SK-N-SH (cell line): ENCODE measurements at regions not wholly inside any gene's neighbourhood (a gene's known extent, or its start where the extent isn't known, plus 50 kb on each side); places are given as distances from the start of the nearest gene placed in this dataset.

Experiments used
- CTCF ChIA-PET: fragments of 300-600, 350-600 bp; formaldehyde crosslinking; extraction: SDS; loops from one replicate; lab custom pipeline; 2021; lab: Yijun Ruan, JAX
- POLR2A ChIA-PET: fragments of 350-600 bp; sonication (Branson Sonifier 250); formaldehyde crosslinking; extraction: SDS; loops from one replicate; lab custom pipeline; 2020; ENCODE audit warnings: antibody characterized with exemption, inconsistent platforms; lab: Yijun Ruan, JAX
- DNase-seq: peaks from one replicate; pipeline ENCODE4 v3.0.0; 2012
- H2AFZ ChIP-seq: fragments of 200-600 bp; sonication (generic); 2 replicates; pipeline ENCODE4 v1.8.1; 2016; ENCODE audit warnings: antibody characterized with exemption, mild to moderate bottlenecking, low read depth
- H3F3A ChIP-seq: fragments of 200-600 bp; sonication (generic); replicated peaks from 2 replicates; pipeline ENCODE3; 2016; ENCODE audit warnings: antibody characterized with exemption, mild to moderate bottlenecking; ENCODE audit not compliant: insufficient read depth
- H3K27ac ChIP-seq, 2 experiments: fragments of 200-500 bp in 1 of 2; fragments of 200-600 bp in 1 of 2; sonication (Bioruptor generic) in 1 of 2; sonication (generic), shearing (Covaris generic) in 1 of 2; 2 replicates each; pipeline versions ENCODE4 v1.5.1 to v1.6.1; 2014 to 2016; ENCODE audit warnings: low read depth in 2 of 2, inconsistent platforms in 1 of 2, low read length in 1 of 2, mild to moderate bottlenecking in 1 of 2, mixed read lengths in 1 of 2
- H3K27me3 ChIP-seq: fragments of 200-600 bp; sonication (generic), shearing (Covaris generic); 2 replicates; pipeline ENCODE4 v1.6.1; 2016; ENCODE audit warnings: mixed run types; ENCODE audit not compliant: insufficient read depth
- H3K36me3 ChIP-seq, 2 experiments: fragments of 200-500 bp in 1 of 2; fragments of 200-600 bp in 1 of 2; sonication (Bioruptor generic) in 1 of 2; sonication (generic) in 1 of 2; replicated peaks in 1 of 2; 2 replicates each; pipeline versions ENCODE3 to v1.5.1; 2014 to 2016; ENCODE audit warnings: low read length in 1 of 2, mild to moderate bottlenecking in 1 of 2; ENCODE audit not compliant: insufficient read depth in 2 of 2, control insufficient read depth in 1 of 2
- H3K4me1 ChIP-seq, 2 experiments: fragments of 200-500 bp in 1 of 2; fragments of 200-600 bp in 1 of 2; sonication (Bioruptor generic) in 1 of 2; sonication (generic), shearing (Covaris generic) in 1 of 2; 2 replicates each; pipeline versions ENCODE4 v1.5.1 to v1.6.1; 2014 to 2016; ENCODE audit warnings: low read depth in 1 of 2, low read length in 1 of 2, mixed run types in 1 of 2; ENCODE audit not compliant: insufficient read depth in 2 of 2, control insufficient read depth in 1 of 2
- H3K4me2 ChIP-seq: fragments of 200-600 bp; sonication (generic), shearing (Covaris generic); 2 replicates; pipeline ENCODE4 v1.6.1; 2017; ENCODE audit warnings: mixed run types
- H3K4me3 ChIP-seq, 2 experiments: fragments of 200-500 bp in 1 of 2; fragments of 200-600 bp in 1 of 2; sonication (Bioruptor generic) in 1 of 2; sonication (generic), shearing (Covaris generic) in 1 of 2; 2 replicates each; pipeline versions ENCODE4 v1.5.1 to v1.8.1; 2014 to 2016; ENCODE audit warnings: low read depth in 2 of 2, inconsistent platforms in 1 of 2, low read length in 1 of 2, mild to moderate bottlenecking in 1 of 2, mixed read lengths in 1 of 2, moderate library complexity in 1 of 2
- H3K79me2 ChIP-seq: fragments of 200-600 bp; sonication (generic); 2 replicates; pipeline ENCODE4 v1.8.1; 2017; ENCODE audit warnings: mild to moderate bottlenecking; ENCODE audit not compliant: insufficient read depth
- H3K9ac ChIP-seq: fragments of 200-600 bp; sonication (generic); 2 replicates; pipeline ENCODE4 v1.6.1; 2017; ENCODE audit warnings: mixed run types
- H3K9me2 ChIP-seq: fragments of 200-600 bp; sonication (generic); 2 replicates; pipeline ENCODE4 v1.6.1; 2017; ENCODE audit warnings: mixed run types
- H3K9me3 ChIP-seq: fragments of 200-600 bp; sonication (generic); 2 replicates; pipeline ENCODE4 v1.6.1; 2017; ENCODE audit warnings: mixed run types, mild to moderate bottlenecking, moderate library complexity
- H4K20me1 ChIP-seq: fragments of 200-600 bp; sonication (generic); 2 replicates; pipeline ENCODE4 v1.6.1; 2017; ENCODE audit warnings: mild to moderate bottlenecking, mixed run types; ENCODE audit not compliant: insufficient read depth
- EZH2phosphoT487 ChIP-seq: fragments of 200-600 bp; sonication (generic); IDR thresholded peaks from 2 replicates; pipeline ENCODE4 v1.6.1; 2017; ENCODE audit warnings: low read depth, mixed run types, mild to moderate bottlenecking, antibody characterized with exemption, moderate library complexity, borderline replicate concordance
- FOSL2 ChIP-seq: IDR thresholded peaks from 2 replicates; pipeline ENCODE4 v1.4.0; 2012; ENCODE audit warnings: low read depth, mild to moderate bottlenecking, moderate library complexity, borderline replicate concordance
- FOXJ3 ChIP-seq: sonication (generic); formaldehyde crosslinking; IDR thresholded peaks from 2 replicates; pipeline ENCODE4 v1.5.1; 2020; ENCODE audit warnings: mild to moderate bottlenecking, missing genetic modification reagents
- FOXM1 ChIP-seq: IDR thresholded peaks from 2 replicates; pipeline ENCODE4 v1.4.0; 2012; ENCODE audit warnings: low read depth, mild to moderate bottlenecking
- GABPA ChIP-seq: IDR thresholded peaks from 2 replicates; pipeline ENCODE4 v1.4.0; 2012; ENCODE audit warnings: low read depth, mild to moderate bottlenecking
- NFIC ChIP-seq: IDR thresholded peaks from 2 replicates; pipeline ENCODE4 v1.4.0; 2012; ENCODE audit warnings: borderline replicate concordance
- TAF1 ChIP-seq: IDR thresholded peaks from 2 replicates; pipeline ENCODE4 v1.6.1; 2012; ENCODE audit warnings: low read depth, mild to moderate bottlenecking, low read length, moderate library complexity, borderline replicate concordance
- TCF12 ChIP-seq: IDR thresholded peaks from 2 replicates; pipeline ENCODE4 v1.4.0; 2012
- YY1 ChIP-seq: IDR thresholded peaks from 2 replicates; pipeline ENCODE4 v1.4.0; 2012; ENCODE audit warnings: low read depth, mild to moderate bottlenecking
- WGBS: methylation state at CpG from one replicate; pipeline ENCODE4 v1.1.6; 2017; ENCODE audit warnings: low lambda C conversion rate; 5-methylcytosine and 5-hydroxymethylcytosine counted together
- TF ChIP-seq, protein P1 (sequence below): IDR thresholded peaks from 2 replicates; pipeline ENCODE4 v1.4.0; 2012; ENCODE audit warnings: low read depth, borderline replicate concordance
- TF ChIP-seq, protein P2 (sequence below): fragments of 150-350 bp; IDR thresholded peaks from 2 replicates; pipeline ENCODE4 v1.6.1; 2017; ENCODE audit warnings: antibody characterized with exemption, low read length, low read depth, borderline replicate concordance
- TF ChIP-seq, protein P3 (sequence below): fragments of 200-600 bp; sonication (generic); IDR thresholded peaks from 2 replicates; pipeline ENCODE4 v1.6.1; 2017; ENCODE audit warnings: antibody characterized with exemption, mild to moderate bottlenecking, moderate library complexity
- TF ChIP-seq, protein P4 (sequence below): IDR thresholded peaks from 2 replicates; pipeline ENCODE4 v1.4.0; 2012; ENCODE audit warnings: low read depth
- TF ChIP-seq, protein P5 (sequence below): IDR thresholded peaks from 2 replicates; pipeline ENCODE4; 2012

DNA sequence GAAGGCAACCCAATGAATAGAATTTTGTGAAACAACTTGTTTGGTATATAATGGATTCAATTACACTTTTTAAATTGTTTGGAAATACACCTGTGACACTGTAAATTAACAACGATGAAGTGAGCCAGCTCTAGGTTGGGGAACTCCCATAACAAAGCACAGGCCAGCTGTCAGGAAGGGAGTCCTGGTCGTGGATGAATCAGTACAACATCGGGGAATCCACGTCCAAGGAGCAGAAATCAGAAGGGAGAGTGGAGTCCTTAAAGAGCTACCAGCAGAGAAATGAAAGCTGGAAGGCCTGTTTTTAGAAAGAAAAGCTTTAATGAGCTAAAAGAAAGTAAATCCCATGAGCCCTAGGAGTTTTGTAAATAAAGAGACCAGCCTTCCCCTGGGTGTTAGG is 223.1 kb upstream of the SLC35B3 start:
- 18% methylated on average over 4 of the region's 4 CpGs for WGBS
- Histone ChIP-seq H3K4me1 (no peaks in the 10 kb centered on the region), H3F3A (no peaks in the 10 kb centered on the region), H3K9me3 (no peaks in the 10 kb centered on the region; the same call in 1 of the 2 replicates), H3K9ac (no peak overlapping the region), H3K4me2 (no peak overlapping the region), H4K20me1 (no peaks in the 10 kb centered on the region), H3K79me2 (no peaks in the 10 kb centered on the region), H3K36me3 (no peaks in the 10 kb centered on the region), H3K9me2 (no peaks in the 10 kb centered on the region), H3K27ac (no peak overlapping the region), H3K27me3 (no peaks in the 10 kb centered on the region), H3K4me3 (no peak overlapping the region), H2AFZ (no peak overlapping the region)
- ChIA-PET CTCF (no interaction called here), POLR2A (no interaction called here)
- DNase-seq: no peak
- no peak for TF ChIP-seq FOSL2
- TF ChIP-seq TAF1: no peak
- TF ChIP-seq, protein P1, sequence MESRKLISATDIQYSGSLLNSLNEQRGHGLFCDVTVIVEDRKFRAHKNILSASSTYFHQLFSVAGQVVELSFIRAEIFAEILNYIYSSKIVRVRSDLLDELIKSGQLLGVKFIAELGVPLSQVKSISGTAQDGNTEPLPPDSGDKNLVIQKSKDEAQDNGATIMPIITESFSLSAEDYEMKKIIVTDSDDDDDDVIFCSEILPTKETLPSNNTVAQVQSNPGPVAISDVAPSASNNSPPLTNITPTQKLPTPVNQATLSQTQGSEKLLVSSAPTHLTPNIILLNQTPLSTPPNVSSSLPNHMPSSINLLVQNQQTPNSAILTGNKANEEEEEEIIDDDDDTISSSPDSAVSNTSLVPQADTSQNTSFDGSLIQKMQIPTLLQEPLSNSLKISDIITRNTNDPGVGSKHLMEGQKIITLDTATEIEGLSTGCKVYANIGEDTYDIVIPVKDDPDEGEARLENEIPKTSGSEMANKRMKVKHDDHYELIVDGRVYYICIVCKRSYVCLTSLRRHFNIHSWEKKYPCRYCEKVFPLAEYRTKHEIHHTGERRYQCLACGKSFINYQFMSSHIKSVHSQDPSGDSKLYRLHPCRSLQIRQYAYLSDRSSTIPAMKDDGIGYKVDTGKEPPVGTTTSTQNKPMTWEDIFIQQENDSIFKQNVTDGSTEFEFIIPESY: no peak
- TF ChIP-seq YY1: no peak
- TF ChIP-seq FOXM1: no peak
- TF ChIP-seq, protein P2, sequence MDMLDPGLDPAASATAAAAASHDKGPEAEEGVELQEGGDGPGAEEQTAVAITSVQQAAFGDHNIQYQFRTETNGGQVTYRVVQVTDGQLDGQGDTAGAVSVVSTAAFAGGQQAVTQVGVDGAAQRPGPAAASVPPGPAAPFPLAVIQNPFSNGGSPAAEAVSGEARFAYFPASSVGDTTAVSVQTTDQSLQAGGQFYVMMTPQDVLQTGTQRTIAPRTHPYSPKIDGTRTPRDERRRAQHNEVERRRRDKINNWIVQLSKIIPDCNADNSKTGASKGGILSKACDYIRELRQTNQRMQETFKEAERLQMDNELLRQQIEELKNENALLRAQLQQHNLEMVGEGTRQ: no peak
- no peak for TF ChIP-seq FOXJ3 (CRISPR knock-in tag)
- no peak for TF ChIP-seq GABPA
- TF ChIP-seq EZH2phosphoT487: no peak
- TF ChIP-seq, protein P3, sequence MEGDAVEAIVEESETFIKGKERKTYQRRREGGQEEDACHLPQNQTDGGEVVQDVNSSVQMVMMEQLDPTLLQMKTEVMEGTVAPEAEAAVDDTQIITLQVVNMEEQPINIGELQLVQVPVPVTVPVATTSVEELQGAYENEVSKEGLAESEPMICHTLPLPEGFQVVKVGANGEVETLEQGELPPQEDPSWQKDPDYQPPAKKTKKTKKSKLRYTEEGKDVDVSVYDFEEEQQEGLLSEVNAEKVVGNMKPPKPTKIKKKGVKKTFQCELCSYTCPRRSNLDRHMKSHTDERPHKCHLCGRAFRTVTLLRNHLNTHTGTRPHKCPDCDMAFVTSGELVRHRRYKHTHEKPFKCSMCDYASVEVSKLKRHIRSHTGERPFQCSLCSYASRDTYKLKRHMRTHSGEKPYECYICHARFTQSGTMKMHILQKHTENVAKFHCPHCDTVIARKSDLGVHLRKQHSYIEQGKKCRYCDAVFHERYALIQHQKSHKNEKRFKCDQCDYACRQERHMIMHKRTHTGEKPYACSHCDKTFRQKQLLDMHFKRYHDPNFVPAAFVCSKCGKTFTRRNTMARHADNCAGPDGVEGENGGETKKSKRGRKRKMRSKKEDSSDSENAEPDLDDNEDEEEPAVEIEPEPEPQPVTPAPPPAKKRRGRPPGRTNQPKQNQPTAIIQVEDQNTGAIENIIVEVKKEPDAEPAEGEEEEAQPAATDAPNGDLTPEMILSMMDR: no peak
- TF ChIP-seq, protein P4, sequence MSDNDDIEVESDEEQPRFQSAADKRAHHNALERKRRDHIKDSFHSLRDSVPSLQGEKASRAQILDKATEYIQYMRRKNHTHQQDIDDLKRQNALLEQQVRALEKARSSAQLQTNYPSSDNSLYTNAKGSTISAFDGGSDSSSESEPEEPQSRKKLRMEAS: no peak
- TF ChIP-seq NFIC: no peak
- TF ChIP-seq, protein P5, sequence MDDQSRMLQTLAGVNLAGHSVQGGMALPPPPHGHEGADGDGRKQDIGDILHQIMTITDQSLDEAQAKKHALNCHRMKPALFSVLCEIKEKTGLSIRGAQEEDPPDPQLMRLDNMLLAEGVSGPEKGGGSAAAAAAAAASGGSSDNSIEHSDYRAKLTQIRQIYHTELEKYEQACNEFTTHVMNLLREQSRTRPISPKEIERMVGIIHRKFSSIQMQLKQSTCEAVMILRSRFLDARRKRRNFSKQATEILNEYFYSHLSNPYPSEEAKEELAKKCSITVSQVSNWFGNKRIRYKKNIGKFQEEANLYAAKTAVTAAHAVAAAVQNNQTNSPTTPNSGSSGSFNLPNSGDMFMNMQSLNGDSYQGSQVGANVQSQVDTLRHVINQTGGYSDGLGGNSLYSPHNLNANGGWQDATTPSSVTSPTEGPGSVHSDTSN: no peak
- no peak for TF ChIP-seq TCF12
